MM.1S (cell line): ENCODE measurements at regions not wholly inside any gene's neighbourhood (a gene's known extent, or its start where the extent isn't known, plus 50 kb on each side); places are given as distances from the start of the nearest gene placed in this dataset.

Experiments
- DNase-seq: peaks from one replicate; pipeline ENCODE4 v3.0.0-alpha.2; 2015
- H2AFZ ChIP-seq: fragments of 300-600 bp; sonication (generic); 2 replicates; pipeline ENCODE4 v1.6.0; 2016; ENCODE audit warnings: antibody characterized with exemption, low read length
- H3F3A ChIP-seq: fragments of 300-600 bp; sonication (generic); 2 replicates; pipeline ENCODE4 v1.6.1; 2016; ENCODE audit warnings: mild to moderate bottlenecking, antibody characterized with exemption, low read length, moderate library complexity, mixed read lengths; ENCODE audit not compliant: insufficient read depth
- H3K27ac ChIP-seq: fragments of 300-600 bp; sonication (generic); 2 replicates; pipeline ENCODE4 v1.5.1; 2016; ENCODE audit warnings: mild to moderate bottlenecking, low read length
- H3K27me3 ChIP-seq: fragments of 300-600 bp; sonication (generic); replicated peaks from 2 replicates; pipeline ENCODE4 v1.6.0; 2016; ENCODE audit warnings: low read length; ENCODE audit not compliant: insufficient read depth
- H3K36me3 ChIP-seq: fragments of 300-600 bp; sonication (generic); replicated peaks from 2 replicates; pipeline ENCODE4 v1.6.1; 2016; ENCODE audit warnings: mild to moderate bottlenecking, low read length, mixed read lengths; ENCODE audit not compliant: insufficient read depth
- H3K4me1 ChIP-seq: fragments of 300-600 bp; sonication (generic); 2 replicates; pipeline ENCODE4 v1.6.1; 2016; ENCODE audit warnings: low read length, mixed read lengths
- H3K4me2 ChIP-seq: fragments of 300-600 bp; sonication (generic); 2 replicates; pipeline ENCODE4 v1.6.0; 2016; ENCODE audit warnings: low read depth, low read length
- H3K4me3 ChIP-seq: fragments of 300-600 bp; sonication (generic); 2 replicates; pipeline ENCODE4 v1.5.1; 2016; ENCODE audit warnings: low read length, mixed read lengths
- H3K79me2 ChIP-seq: fragments of 300-600 bp; sonication (generic); 2 replicates; pipeline ENCODE4 v1.6.1; 2016; ENCODE audit warnings: mixed run types, low read length, mixed read lengths
- H3K9ac ChIP-seq: fragments of 300-600 bp; sonication (generic); 2 replicates; pipeline ENCODE4 v1.6.1; 2016; ENCODE audit warnings: low read length, mixed read lengths
- H3K9me2 ChIP-seq: fragments of 300-600 bp; sonication (generic); replicated peaks from 2 replicates; pipeline ENCODE4 v1.6.1; 2016; ENCODE audit warnings: mild to moderate bottlenecking, low read length, mixed read lengths; ENCODE audit not compliant: insufficient read depth
- H3K9me3 ChIP-seq: fragments of 300-600 bp; sonication (generic); replicated peaks from 2 replicates; pipeline ENCODE4 v1.6.1; 2016; ENCODE audit warnings: mild to moderate bottlenecking, low read length, mixed read lengths; ENCODE audit not compliant: insufficient read depth
- H4K20me1 ChIP-seq: fragments of 300-600 bp; sonication (generic); 2 replicates; pipeline ENCODE4 v1.6.1; 2016; ENCODE audit warnings: mild to moderate bottlenecking, low read length, moderate library complexity, mixed read lengths; ENCODE audit not compliant: insufficient read depth
- EZH2 ChIP-seq: fragments of 300-600 bp; sonication (generic); optimal IDR thresholded peaks from 2 replicates; pipeline ENCODE3; 2017; ENCODE audit warnings: low read depth, mild to moderate bottlenecking, antibody characterized with exemption, low read length, mixed read lengths
- EZH2phosphoT487 ChIP-seq: fragments of 300-600 bp; sonication (generic); IDR thresholded peaks from 2 replicates; pipeline ENCODE4 v1.6.1; 2018; ENCODE audit warnings: antibody characterized with exemption, low read length
- TF ChIP-seq, protein P1 (sequence below): fragments of 300-600 bp; sonication (generic); IDR thresholded peaks from 2 replicates; pipeline ENCODE4 v1.5.1; 2016; ENCODE audit warnings: antibody characterized with exemption, low read length, mixed read lengths

DNA sequence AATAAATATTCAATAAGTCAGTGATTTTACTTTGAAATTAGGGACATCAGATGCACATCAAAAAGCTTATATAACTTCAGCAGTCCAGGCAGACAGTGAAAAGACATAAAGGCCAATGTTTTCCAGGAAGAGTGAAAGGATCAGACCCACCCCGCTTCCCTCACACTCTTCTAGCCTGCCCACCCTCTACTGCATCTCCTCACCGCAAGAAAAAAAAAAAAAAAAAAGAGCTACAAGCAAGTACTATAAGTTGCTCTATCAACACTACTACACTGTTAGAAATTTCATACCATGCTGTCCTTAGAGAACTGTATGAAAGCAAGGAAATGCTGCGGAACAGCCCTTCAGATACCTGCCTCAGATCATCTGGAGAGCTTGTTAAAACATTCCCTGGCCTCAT lies 240.8 kb downstream of the ZEB2 start:
- Histone ChIP-seq H3K79me2 (no peaks in the 10 kb centered on the region), H3K4me3 (no peak overlapping the region), H3K27me3 (no peaks in the 10 kb centered on the region), H4K20me1 (no peaks in the 10 kb centered on the region), H3K27ac (no peak overlapping the region), H3K9me2 (no peaks in the 10 kb centered on the region), H2AFZ (no peak overlapping the region), H3K4me2 (no peak overlapping the region), H3K9ac (no peak overlapping the region), H3K4me1 (no peaks in the 10 kb centered on the region), H3K9me3 (no peaks in the 10 kb centered on the region), H3F3A (no peaks in the 10 kb centered on the region), H3K36me3 (no peaks in the 10 kb centered on the region)
- DNase-seq: no peak
- TF ChIP-seq EZH2phosphoT487 (no peak), EZH2 (no peak)
- TF ChIP-seq, protein P1, sequence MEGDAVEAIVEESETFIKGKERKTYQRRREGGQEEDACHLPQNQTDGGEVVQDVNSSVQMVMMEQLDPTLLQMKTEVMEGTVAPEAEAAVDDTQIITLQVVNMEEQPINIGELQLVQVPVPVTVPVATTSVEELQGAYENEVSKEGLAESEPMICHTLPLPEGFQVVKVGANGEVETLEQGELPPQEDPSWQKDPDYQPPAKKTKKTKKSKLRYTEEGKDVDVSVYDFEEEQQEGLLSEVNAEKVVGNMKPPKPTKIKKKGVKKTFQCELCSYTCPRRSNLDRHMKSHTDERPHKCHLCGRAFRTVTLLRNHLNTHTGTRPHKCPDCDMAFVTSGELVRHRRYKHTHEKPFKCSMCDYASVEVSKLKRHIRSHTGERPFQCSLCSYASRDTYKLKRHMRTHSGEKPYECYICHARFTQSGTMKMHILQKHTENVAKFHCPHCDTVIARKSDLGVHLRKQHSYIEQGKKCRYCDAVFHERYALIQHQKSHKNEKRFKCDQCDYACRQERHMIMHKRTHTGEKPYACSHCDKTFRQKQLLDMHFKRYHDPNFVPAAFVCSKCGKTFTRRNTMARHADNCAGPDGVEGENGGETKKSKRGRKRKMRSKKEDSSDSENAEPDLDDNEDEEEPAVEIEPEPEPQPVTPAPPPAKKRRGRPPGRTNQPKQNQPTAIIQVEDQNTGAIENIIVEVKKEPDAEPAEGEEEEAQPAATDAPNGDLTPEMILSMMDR: no peak

DNA sequence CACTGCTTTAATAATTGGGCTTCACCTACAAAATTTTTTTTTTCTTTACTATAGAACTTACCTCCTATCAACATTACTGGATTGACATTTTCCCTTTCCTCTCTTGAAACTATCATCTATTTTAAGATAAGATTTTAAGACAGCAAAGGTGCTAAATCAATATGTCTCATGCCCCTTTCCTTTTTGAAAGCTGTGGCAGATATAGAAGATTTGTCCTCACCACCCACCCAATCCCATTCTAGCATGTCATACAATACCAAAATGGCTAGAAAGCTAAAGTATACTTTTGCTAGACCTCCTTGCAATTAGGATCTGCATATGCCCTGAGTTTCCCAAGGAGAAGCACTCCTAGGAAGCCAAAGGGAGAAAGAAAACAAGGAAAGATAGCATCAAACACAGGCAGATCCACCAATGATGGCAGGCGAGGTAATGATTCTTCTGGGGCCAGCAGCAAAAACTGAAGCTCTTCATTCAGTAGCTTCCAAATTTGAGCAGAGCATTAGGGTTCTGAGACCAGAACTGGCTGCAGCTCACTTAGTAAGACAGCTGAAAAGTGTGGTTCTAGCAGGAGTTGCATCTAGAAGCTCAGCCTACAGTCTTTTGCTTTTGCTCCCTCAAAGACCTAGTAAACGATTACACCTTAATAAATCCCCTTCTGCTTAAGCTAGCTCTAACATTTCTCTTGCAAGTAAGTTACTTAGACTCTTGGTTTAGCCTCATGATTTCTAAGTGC lies 242.1 kb downstream of the ZEB2 start:
- TF ChIP-seq EZH2 (no peak), EZH2phosphoT487 (no peak)
- TF ChIP-seq, protein P1: no peak
- H3K9me2 ChIP-seq: no peaks in the 10 kb centered on the region
- no peak overlapping the region for H3K9ac ChIP-seq
- no peak overlapping the region for H3K4me2 ChIP-seq
- H3K4me1 ChIP-seq: no peaks in the 10 kb centered on the region
- H3K36me3 ChIP-seq: no peaks in the 10 kb centered on the region
- no peak overlapping the region for H3K27ac ChIP-seq
- DNase-seq: no peak
- H3K4me3 ChIP-seq: no peak overlapping the region
- H4K20me1 ChIP-seq: no peaks in the 10 kb centered on the region
- H3K79me2 ChIP-seq: no peaks in the 10 kb centered on the region
- H2AFZ ChIP-seq: no peak overlapping the region
- H3K9me3 ChIP-seq: no peaks in the 10 kb centered on the region
- H3K27me3 ChIP-seq: no peaks in the 10 kb centered on the region
- H3F3A ChIP-seq: no peaks in the 10 kb centered on the region

DNA sequence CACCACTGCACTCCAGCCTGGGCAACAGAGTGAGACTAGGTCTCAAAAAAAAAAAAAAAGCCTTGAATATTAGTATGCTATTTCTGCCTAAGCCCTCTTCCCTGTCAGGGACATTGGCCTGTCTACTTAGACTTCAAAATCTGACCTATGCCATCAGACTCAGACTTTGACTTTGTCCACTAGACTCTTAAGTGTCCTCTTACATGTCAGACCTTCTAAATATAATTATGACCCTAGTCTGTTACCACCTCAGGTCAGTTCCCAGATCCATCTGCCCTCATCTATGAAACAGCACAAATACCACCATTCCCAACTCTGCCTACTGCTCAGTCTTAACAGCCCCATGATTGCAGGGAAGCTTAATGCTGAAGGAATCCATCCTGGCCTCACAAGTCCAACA lies 244.6 kb downstream of the ZEB2 start:
- H3K27me3 ChIP-seq: no peaks in the 10 kb centered on the region
- no peaks in the 10 kb centered on the region for H3K4me1 ChIP-seq
- H3K4me2 ChIP-seq: no peak overlapping the region
- H3K79me2 ChIP-seq: no peaks in the 10 kb centered on the region
- no peak overlapping the region for H2AFZ ChIP-seq
- TF ChIP-seq EZH2phosphoT487: no peak
- TF ChIP-seq, protein P1: no peak
- no peak for TF ChIP-seq EZH2
- no peak overlapping the region for H3K4me3 ChIP-seq
- no peaks in the 10 kb centered on the region for H3K36me3 ChIP-seq
- no peak overlapping the region for H3K27ac ChIP-seq
- no peaks in the 10 kb centered on the region for H3F3A ChIP-seq
- no peaks in the 10 kb centered on the region for H3K9me3 ChIP-seq
- H3K9ac ChIP-seq: no peak overlapping the region
- no peaks in the 10 kb centered on the region for H4K20me1 ChIP-seq
- no peaks in the 10 kb centered on the region for H3K9me2 ChIP-seq
- no peak for DNase-seq
